ENCODE measurements at regions not wholly inside any gene's neighbourhood (a gene's known extent, or its start where the extent isn't known, plus 50 kb on each side); places are given as distances from the start of the nearest gene placed in this dataset.

- TF ChIP-seq POLR2A (IDR thresholded peaks at IDR 0.05; ENCODE audit: low read depth, low read length), result no peak
- TF ChIP-seq POLR2AphosphoS5 (IDR thresholded peaks at IDR 0.05; ENCODE audit: low read depth, low read length), result no peak
- no peak for TF ChIP-seq TAF1 (IDR thresholded peaks at IDR 0.05; ENCODE audit: borderline replicate concordance, low read depth, low read length)
Observed at GRCh38 chr6:148231572-148231971, 111.1 kb upstream of the SASH1 start.
